Mesothelial cell of epicardium (in vitro differentiated cells): ENCODE measurements at regions not wholly inside any gene's neighbourhood (a gene's known extent, or its start where the extent isn't known, plus 50 kb on each side); places are given as distances from the start of the nearest gene placed in this dataset.
"Not testable (repeated sequence)": the region's sequence is repeated elsewhere in the genome, so short reads cannot be mapped to it uniquely, and the experiment has no call there.

Experiments
- DNase-seq, 2 experiments: peaks; one replicate each; pipeline ENCODE4 v3.0.0; 2021; ENCODE audit warnings: low spot score in 2 of 2; ENCODE audit not compliant: unreplicated experiment in 2 of 2
- H3K27ac Mint-ChIP-seq: 2 replicates; pipeline ENCODE4 v1.8.0; 2021; ENCODE audit warnings: mixed read lengths
- H3K27me3 Mint-ChIP-seq: 2 replicates; pipeline ENCODE4 v1.8.0; 2021; ENCODE audit warnings: low read depth, mixed read lengths
- H3K36me3 Mint-ChIP-seq: 2 replicates; pipeline ENCODE4 v1.8.0; 2021; ENCODE audit warnings: mixed read lengths
- H3K4me1 Mint-ChIP-seq: 2 replicates; pipeline ENCODE4 v1.8.0; 2021; ENCODE audit warnings: mixed read lengths
- H3K4me3 Mint-ChIP-seq: 2 replicates; pipeline ENCODE4 v1.8.0; 2021; ENCODE audit warnings: mild to moderate bottlenecking, moderate library complexity, mixed read lengths
- H3K9me3 Mint-ChIP-seq: 2 replicates; pipeline ENCODE4 v1.8.0; 2021; ENCODE audit warnings: mixed read lengths
- TF ChIP-seq, protein P1 (sequence below): fragments of 200-600 bp; sonication (generic); IDR thresholded peaks from one replicate; pipeline ENCODE4 v1.5.0; 2021; ENCODE audit warnings: antibody characterized with exemption; ENCODE audit not compliant: unreplicated experiment

DNA sequence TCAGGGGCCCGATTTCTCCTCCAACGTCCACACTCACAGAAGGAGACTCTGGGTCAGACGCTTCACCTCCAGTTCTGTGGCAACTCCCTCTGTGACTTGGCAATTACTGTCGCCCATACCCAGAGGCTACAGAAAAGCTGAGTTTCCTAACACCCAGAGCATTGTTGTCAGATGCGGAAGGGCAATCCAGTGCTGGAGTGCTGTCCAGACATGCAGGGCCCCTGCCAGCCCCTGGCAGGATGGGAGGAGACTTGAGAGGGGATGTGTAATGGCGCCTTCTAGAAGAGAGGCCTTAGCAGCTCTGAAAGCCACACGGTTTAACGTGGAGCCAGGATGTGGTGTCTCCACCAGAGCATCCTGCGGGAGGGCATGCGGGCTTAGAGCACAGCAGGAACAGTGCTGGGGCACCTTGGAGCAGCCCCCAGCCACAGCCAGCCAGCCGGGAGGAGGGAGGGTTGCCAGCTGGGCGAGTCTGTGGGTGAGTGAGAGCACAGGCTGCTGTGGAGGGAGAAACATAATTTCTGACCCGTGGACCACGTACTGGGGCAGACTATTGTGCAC lies 139.4 kb upstream of the IRX1 start:
- Mint-ChIP-seq H3K27me3 (peaks cover under 1% of the 10 kb centered on the region), H3K4me3 (no peak overlapping the region), H3K9me3 (no peaks in the 10 kb centered on the region), H3K4me1 (peaks cover 11% of the 10 kb centered on the region), H3K27ac (no peak overlapping the region), H3K36me3 (no peaks in the 10 kb centered on the region)
- no peak for DNase-seq
- TF ChIP-seq, protein P1, sequence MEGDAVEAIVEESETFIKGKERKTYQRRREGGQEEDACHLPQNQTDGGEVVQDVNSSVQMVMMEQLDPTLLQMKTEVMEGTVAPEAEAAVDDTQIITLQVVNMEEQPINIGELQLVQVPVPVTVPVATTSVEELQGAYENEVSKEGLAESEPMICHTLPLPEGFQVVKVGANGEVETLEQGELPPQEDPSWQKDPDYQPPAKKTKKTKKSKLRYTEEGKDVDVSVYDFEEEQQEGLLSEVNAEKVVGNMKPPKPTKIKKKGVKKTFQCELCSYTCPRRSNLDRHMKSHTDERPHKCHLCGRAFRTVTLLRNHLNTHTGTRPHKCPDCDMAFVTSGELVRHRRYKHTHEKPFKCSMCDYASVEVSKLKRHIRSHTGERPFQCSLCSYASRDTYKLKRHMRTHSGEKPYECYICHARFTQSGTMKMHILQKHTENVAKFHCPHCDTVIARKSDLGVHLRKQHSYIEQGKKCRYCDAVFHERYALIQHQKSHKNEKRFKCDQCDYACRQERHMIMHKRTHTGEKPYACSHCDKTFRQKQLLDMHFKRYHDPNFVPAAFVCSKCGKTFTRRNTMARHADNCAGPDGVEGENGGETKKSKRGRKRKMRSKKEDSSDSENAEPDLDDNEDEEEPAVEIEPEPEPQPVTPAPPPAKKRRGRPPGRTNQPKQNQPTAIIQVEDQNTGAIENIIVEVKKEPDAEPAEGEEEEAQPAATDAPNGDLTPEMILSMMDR, result no peak

DNA sequence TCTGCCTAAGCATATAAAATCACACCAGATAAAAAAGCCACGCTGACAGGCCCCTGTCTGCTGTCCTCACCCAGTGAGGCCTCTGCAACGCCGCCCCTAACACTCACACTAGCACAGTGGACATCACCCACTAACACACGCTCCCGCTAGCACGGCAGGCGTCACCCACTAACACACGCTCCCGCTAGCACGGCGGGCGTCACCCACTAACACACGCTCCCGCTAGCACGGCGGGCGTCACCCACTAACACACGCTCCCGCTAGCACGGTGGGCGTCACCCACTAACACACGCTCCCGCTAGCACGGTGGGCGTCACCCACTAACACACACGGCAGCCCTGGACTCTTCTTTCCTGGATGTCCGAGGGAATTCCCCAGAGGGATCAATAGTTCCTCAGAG lies 141.6 kb upstream of the IRX1 start:
- DNase-seq, H3K27me3 Mint-ChIP-seq, H3K4me3 Mint-ChIP-seq, H3K27ac Mint-ChIP-seq, H3K9me3 Mint-ChIP-seq, H3K36me3 Mint-ChIP-seq: not testable (repeated sequence)
- peaks cover 11% of the 10 kb centered on the region for H3K4me1 Mint-ChIP-seq

DNA sequence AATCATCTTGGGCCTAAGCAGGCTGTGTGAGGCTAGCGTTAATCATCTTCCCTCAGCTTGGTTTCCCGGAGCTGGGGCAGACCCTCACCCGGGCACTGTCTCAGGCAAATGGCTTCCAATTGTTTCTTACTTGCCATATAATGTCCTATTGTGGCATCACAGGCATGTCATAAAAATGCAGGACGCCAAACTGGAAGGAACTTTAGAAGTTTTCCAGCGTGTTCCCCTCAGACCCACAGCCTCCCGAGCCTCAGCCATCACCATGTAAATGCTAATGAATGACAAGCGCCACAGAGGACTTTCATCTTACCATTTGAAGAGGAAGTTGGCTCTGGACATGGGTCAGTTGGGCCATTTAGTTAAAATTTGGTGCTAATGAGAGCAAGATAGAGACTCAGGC lies 143.0 kb upstream of the IRX1 start:
- Mint-ChIP-seq H3K36me3 (no peaks in the 10 kb centered on the region), H3K4me3 (no peak overlapping the region), H3K27ac (no peak overlapping the region), H3K27me3 (no peaks in the 10 kb centered on the region), H3K4me1 (peaks cover 11% of the 10 kb centered on the region), H3K9me3 (no peaks in the 10 kb centered on the region)
- TF ChIP-seq, protein P1, result no peak
- DNase-seq, result no peak

DNA sequence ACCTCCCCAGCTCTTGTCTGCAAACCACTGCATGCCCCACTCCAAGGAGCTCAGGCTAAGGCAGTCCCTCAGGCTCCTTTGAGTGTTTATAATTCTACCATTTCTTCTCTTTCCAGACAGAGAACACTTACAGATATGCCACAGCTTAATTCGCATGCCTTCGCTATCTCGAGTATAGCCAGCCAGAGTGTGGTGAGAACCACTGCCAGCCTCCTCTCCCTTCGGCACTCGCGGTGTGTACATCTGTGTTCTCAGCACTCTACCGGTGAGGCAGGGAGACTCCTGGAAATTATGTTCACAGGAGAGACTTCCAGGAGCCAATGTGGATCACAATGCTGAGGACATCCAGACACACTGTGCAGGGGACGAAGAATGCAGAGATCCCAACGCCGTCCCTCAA lies 143.7 kb upstream of the IRX1 start:
- TF ChIP-seq, protein P1, result no peak
- Mint-ChIP-seq H3K27ac (no peak overlapping the region), H3K4me3 (no peak overlapping the region), H3K27me3 (no peaks in the 10 kb centered on the region), H3K9me3 (no peaks in the 10 kb centered on the region), H3K4me1 (peaks cover 11% of the 10 kb centered on the region), H3K36me3 (no peaks in the 10 kb centered on the region)
- DNase-seq, result no peak

DNA sequence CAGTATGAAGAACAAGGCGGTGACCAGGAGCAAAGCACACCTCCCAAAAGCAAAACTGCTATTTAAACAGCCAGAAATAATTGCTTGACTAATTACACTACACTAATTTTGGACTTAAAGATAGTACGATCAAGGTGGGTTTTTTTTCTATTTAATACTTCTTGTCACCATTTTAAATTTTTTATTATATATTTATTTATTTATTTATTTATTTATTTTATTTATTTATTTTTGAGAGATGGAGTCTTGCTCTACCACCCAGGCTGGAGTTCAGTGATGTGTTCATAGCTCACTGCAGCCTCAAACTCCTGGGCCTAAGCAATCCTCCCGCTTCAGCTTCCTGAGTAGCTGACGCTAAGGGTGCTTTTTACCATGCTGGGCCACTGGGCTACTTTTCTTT lies 146.2 kb upstream of the IRX1 start:
- Mint-ChIP-seq H3K27ac (no peak overlapping the region), H3K27me3 (no peaks in the 10 kb centered on the region), H3K9me3 (no peaks in the 10 kb centered on the region), H3K36me3 (no peaks in the 10 kb centered on the region), H3K4me3 (no peak overlapping the region), H3K4me1 (peaks cover 3% of the 10 kb centered on the region)
- DNase-seq, result no peak
- TF ChIP-seq, protein P1, result no peak

DNA sequence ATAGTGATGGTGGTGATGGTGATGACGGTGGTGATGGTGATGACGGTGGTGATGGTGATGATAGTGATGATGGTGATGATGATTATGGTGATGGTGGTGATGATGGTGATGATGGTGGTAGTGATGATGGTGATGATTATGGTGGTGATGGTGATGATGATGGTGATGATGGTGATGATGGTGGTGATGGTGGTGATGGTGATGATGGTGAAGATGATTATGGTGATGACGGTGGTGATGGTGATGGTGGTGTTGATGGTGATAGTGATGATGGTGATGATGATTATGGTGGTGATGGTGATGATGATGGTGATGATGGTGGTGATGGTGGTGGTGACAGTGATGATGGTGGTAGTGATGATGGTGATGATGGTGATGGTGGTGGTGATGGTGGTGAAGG lies 149.2 kb upstream of the IRX1 start:
- no peak overlapping the region for H3K27ac Mint-ChIP-seq
- no peaks in the 10 kb centered on the region for H3K4me1 Mint-ChIP-seq
- DNase-seq, result no peak
- no peak overlapping the region for H3K4me3 Mint-ChIP-seq
- H3K9me3 Mint-ChIP-seq, result no peaks in the 10 kb centered on the region
- H3K36me3 Mint-ChIP-seq, result no peaks in the 10 kb centered on the region
- no peaks in the 10 kb centered on the region for H3K27me3 Mint-ChIP-seq
- TF ChIP-seq, protein P1, result no peak

DNA sequence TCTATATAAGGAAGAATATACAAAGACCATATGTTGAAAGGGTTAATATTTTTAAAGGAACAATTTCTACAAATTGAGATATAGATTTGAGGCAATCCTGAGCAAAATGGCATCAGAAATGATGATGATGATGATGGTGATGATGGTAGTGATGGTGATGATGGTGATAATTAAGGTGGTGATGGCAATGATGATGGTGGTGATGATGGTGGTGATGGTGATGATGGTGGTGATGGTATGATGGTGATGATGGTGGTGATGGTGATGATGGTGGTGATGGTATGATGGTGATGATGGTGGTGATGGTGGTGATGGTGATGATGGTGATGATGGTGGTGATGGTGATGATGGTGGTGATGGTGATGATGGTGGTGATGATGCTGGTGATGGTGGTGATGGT lies 150.1 kb upstream of the IRX1 start:
- H3K4me3 Mint-ChIP-seq, H3K36me3 Mint-ChIP-seq, H3K4me1 Mint-ChIP-seq, H3K27me3 Mint-ChIP-seq, H3K9me3 Mint-ChIP-seq, DNase-seq, H3K27ac Mint-ChIP-seq: not testable (repeated sequence)
